C4-2B (cell line): ENCODE measurements at regions not wholly inside any gene's neighbourhood (a gene's known extent, or its start where the extent isn't known, plus 50 kb on each side); places are given as distances from the start of the nearest gene placed in this dataset.

Experiments used
- ZFX ChIP-seq: fragments of 450-650 bp; IDR thresholded peaks from 2 replicates; pipeline ENCODE4 v1.6.1; 2017
- TF ChIP-seq, protein P1 (sequence below): fragments of 450-650 bp; conservative IDR thresholded peaks from 2 replicates; pipeline ENCODE4 v1.5.1; 2017; ENCODE audit warnings: mild to moderate bottlenecking

DNA sequence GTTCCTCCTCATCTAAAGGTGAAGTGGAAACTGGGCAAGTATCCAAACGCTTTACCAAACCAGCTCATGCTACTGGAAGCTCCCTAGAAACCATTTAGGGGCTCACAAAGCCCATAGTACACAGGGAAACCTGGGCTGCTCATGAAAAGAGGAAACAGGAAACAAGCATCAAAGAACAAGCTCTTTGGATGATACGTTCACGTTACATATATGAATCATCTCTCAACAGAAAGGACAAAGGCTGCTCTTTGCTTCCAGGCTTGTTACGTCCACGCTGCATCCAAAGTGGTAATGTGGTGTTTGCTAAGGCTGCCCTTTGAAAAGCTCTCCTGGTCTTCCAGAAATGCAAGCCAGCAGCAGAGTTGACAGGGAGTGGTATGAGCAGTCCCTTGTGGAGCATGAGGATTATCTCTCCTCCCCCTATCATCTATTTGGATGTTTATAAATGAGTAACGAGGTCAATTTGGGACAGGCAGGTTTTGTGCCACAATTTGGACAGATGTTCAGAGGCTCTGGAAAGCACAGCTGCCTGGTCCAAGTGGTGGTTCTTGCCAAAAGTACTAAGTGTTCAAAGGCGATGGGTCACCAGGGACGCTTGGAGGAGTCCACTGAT, 98.0 kb upstream of the RORA start:
- TF ChIP-seq, protein P1, sequence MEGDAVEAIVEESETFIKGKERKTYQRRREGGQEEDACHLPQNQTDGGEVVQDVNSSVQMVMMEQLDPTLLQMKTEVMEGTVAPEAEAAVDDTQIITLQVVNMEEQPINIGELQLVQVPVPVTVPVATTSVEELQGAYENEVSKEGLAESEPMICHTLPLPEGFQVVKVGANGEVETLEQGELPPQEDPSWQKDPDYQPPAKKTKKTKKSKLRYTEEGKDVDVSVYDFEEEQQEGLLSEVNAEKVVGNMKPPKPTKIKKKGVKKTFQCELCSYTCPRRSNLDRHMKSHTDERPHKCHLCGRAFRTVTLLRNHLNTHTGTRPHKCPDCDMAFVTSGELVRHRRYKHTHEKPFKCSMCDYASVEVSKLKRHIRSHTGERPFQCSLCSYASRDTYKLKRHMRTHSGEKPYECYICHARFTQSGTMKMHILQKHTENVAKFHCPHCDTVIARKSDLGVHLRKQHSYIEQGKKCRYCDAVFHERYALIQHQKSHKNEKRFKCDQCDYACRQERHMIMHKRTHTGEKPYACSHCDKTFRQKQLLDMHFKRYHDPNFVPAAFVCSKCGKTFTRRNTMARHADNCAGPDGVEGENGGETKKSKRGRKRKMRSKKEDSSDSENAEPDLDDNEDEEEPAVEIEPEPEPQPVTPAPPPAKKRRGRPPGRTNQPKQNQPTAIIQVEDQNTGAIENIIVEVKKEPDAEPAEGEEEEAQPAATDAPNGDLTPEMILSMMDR = no peak
- TF ChIP-seq ZFX = no peak
